ENCODE measurements at regions not wholly inside any gene's neighbourhood (a gene's known extent, or its start where the extent isn't known, plus 50 kb on each side); places are given as distances from the start of the nearest gene placed in this dataset.
A peak's percentile ranks its signal among the peaks of the same experiment; 100 is the strongest.

DNA sequence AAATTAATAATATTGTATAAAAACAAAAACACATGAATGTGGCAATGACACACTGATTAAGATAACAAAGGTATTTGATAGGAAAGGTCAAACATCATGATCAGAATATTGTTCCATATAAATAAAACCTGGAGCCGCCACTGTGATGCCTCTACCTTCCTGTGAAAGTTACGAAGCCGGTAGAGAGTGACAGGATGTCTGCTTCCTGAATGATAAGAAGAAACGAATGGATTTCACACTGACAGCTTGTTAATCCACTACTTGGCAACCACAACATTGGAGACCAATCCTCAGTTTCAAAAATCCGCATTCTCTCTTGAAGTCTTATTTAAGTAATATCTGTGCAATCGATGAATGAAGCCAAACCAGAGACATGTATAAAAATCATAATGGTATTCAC lies 315.1 kb downstream of the HDGFL1 start:
- H3K36me3 ChIP-seq (replicated peaks; ENCODE audit: insufficient read depth, low read depth) = no peaks in the 10 kb centered on the region
- H3K4me2 ChIP-seq = no peak overlapping the region
- no peak for DNase-seq (ENCODE audit: low spot score)
- no peak overlapping the region for H2AFZ ChIP-seq
- no peaks in the 10 kb centered on the region for H3K79me2 ChIP-seq
- no peak overlapping the region for H3K27ac ChIP-seq
- WGBS (ENCODE audit: low lambda C conversion rate, missing lambda C conversion rate) = 64% methylated on average over 6 of the region's 6 CpGs
- no peaks in the 10 kb centered on the region for H3K9me2 ChIP-seq (replicated peaks; ENCODE audit: insufficient read depth)
- no peaks in the 10 kb centered on the region for H3K9me3 ChIP-seq (ENCODE audit: low read depth)
- no peaks in the 10 kb centered on the region for H3K27me3 ChIP-seq
- peaks cover 11% of the 10 kb centered on the region for H3K4me1 ChIP-seq (ENCODE audit: insufficient read depth)
- no peak overlapping the region for H3K4me3 ChIP-seq
- H4K20me1 ChIP-seq (ENCODE audit: insufficient read depth, poor library complexity, severe bottlenecking) = no peaks in the 10 kb centered on the region
- no peak for TF ChIP-seq EZH2 (IDR thresholded peaks at IDR 0.05; ENCODE audit: borderline replicate concordance)
- no peak for TF ChIP-seq EZH2phosphoT487 (IDR thresholded peaks at IDR 0.05; ENCODE audit: low read depth, severe bottlenecking, unreplicated experiment)
- no peak for TF ChIP-seq CTCF (IDR thresholded peaks at IDR 0.05; ENCODE audit: poor library complexity)

DNA sequence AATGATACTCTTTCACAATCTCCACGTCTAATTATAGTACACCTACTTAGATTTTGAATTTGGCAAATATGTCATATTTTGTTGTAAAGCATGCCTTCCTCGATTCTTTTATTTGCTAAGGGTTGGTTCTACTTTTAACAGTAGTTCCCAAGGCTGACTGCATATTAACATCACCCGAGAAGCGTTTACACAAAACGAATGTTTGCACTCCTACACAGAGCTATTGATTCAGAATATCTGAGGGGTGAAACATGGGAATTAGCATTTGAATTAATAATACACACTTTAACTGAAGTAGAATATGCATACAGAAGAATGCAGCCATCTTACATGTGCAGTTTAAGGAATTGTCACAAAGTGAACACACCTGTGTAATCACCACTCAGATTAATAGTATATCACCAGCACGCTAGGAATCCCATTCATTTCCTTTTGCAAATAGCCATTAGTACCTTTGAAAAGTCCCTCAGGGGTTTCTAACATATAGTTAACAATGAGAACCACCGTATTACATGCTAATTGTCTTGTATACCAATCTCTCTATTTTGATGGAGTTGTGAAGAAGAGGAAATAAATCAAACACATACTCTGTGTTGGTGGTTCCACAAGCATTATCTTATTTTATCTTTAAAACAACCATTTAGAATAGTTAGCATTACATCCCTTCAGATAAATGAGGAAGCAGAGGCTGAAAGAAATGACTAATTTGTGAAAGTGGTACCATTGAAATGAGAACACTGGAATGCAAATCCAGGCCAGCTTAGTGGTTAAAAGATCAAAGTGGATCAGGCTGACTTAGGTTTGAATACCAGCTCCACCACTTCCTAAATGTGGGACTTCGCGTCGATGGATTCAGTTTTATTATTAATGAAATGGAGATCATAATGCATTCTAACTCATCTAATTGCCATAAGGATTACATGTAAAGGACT lies 317.6 kb downstream of the HDGFL1 start:
- no peak for DNase-seq (ENCODE audit: low spot score)
- Histone ChIP-seq H3K36me3 (replicated peaks; ENCODE audit: insufficient read depth, low read depth) (no peaks in the 10 kb centered on the region), H3K4me3 (no peak overlapping the region), H3K27ac (peak overlapping the region; percentile 38), H3K27me3 (no peaks in the 10 kb centered on the region), H2AFZ (no peak overlapping the region), H3K79me2 (no peaks in the 10 kb centered on the region), H3K4me1 (ENCODE audit: insufficient read depth) (peaks cover 3% of the 10 kb centered on the region), H3K9me2 (replicated peaks; ENCODE audit: insufficient read depth) (no peaks in the 10 kb centered on the region), H3K4me2 (no peak overlapping the region), H4K20me1 (ENCODE audit: insufficient read depth, poor library complexity, severe bottlenecking) (no peaks in the 10 kb centered on the region), H3K9me3 (ENCODE audit: low read depth) (no peaks in the 10 kb centered on the region)
- TF ChIP-seq EZH2phosphoT487 (IDR thresholded peaks at IDR 0.05; ENCODE audit: low read depth, severe bottlenecking, unreplicated experiment) (no peak), EZH2 (IDR thresholded peaks at IDR 0.05; ENCODE audit: borderline replicate concordance) (no peak), CTCF (IDR thresholded peaks at IDR 0.05; ENCODE audit: poor library complexity) (no peak)
- WGBS (ENCODE audit: low lambda C conversion rate, missing lambda C conversion rate) = 56% methylated on average over 10 of the region's 10 CpGs

DNA sequence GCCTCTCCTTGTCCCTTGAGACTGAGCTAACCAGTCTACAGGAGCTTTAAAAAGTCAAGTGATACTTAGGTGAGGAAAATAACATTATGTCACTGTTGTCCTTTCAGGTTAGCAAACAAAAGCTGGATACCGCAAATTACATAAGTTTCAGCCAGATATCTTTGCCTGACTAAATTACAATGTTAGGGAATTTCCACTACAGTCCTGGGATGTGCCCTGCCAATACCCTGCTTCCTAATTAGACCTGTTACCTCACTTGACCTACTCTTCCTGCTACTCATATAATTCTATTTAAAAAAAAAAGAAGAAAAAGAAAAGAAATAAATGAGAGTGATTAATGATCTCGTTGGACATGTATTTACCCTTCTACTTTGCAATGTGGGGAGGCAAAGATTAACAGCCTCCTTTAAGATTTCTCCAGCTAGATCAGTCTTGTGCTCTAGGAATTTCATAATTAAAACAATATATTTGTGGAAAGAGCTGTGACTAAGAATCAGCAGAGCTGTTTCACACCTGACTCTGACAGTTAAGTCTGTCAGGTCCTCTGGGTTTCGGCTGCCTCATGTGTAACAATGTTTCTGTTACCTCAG lies 318.9 kb downstream of the HDGFL1 start:
- Histone ChIP-seq H3K9me3 (ENCODE audit: low read depth) (no peaks in the 10 kb centered on the region), H3K36me3 (replicated peaks; ENCODE audit: insufficient read depth, low read depth) (no peaks in the 10 kb centered on the region), H3K4me2 (no peak overlapping the region), H3K4me1 (ENCODE audit: insufficient read depth) (no peaks in the 10 kb centered on the region), H2AFZ (no peak overlapping the region), H3K4me3 (no peak overlapping the region), H3K9me2 (replicated peaks; ENCODE audit: insufficient read depth) (no peaks in the 10 kb centered on the region), H4K20me1 (ENCODE audit: insufficient read depth, poor library complexity, severe bottlenecking) (no peaks in the 10 kb centered on the region), H3K27ac (peak overlapping the region; percentile 14), H3K27me3 (no peaks in the 10 kb centered on the region), H3K79me2 (no peaks in the 10 kb centered on the region)
- WGBS (ENCODE audit: low lambda C conversion rate, missing lambda C conversion rate) = 68% methylated on average over 3 of the region's 3 CpGs
- DNase-seq (ENCODE audit: low spot score) = peak; percentile 33
- no peak for TF ChIP-seq EZH2 (IDR thresholded peaks at IDR 0.05; ENCODE audit: borderline replicate concordance)
- no peak for TF ChIP-seq CTCF (IDR thresholded peaks at IDR 0.05; ENCODE audit: poor library complexity)
- no peak for TF ChIP-seq EZH2phosphoT487 (IDR thresholded peaks at IDR 0.05; ENCODE audit: low read depth, severe bottlenecking, unreplicated experiment)
